ENCODE measurements at regions not wholly inside any gene's neighbourhood (a gene's known extent, or its start where the extent isn't known, plus 50 kb on each side); places are given as distances from the start of the nearest gene placed in this dataset.
A peak's percentile ranks its signal among the peaks of the same experiment; 100 is the strongest.

DNA sequence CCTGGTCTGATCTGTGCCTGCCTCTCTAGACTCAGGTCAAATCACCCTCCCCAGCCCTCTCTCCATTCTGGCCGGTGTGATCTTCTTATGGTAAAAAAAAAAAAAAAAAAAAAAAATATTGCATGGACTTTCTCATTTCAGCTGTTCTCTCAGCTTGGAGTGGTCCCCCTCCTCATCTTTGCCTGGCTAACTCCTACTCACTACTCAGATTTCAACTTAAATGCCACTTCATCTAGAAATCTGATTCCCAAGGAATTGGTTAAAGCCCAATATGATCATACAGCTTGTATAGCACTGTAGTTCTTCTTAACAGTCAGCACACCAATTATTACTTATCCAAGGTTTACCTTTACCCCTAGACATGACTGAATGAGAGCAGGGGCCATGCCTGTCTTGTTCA, 105.9 kb upstream of the CARMIL1 start:
- peaks cover 15 to 26% of the 10 kb centered on the region in 2 donors for H3K4me1 ChIP-seq (ENCODE audit: control insufficient read depth in 2 of 2, insufficient read depth in 2 of 2, low read length in 2 of 2)
- H3K36me3 ChIP-seq (ENCODE audit: control insufficient read depth in 2 of 2, insufficient read depth in 2 of 2, low read length in 2 of 2) = no peaks in the 10 kb centered on the region
- no peak overlapping the region for H3K9ac ChIP-seq (ENCODE audit: low read depth in 1 of 2, low read length in 2 of 2)
- H3K4me3 ChIP-seq (ENCODE audit: low read length in 2 of 2) = no peak overlapping the region
- H3K9me3 ChIP-seq (ENCODE audit: control insufficient read depth in 2 of 2, low read length in 2 of 2) = no peaks in the 10 kb centered on the region
- H3K27ac ChIP-seq (ENCODE audit: low read depth in 2 of 2, low read length in 2 of 2) = peak overlapping the region; percentile 35 to 56
- no peaks in the 10 kb centered on the region for H3K27me3 ChIP-seq (ENCODE audit: control insufficient read depth in 2 of 2, insufficient read depth in 2 of 2, low read length in 2 of 2)

- Histone ChIP-seq H3K4me1 (ENCODE audit: control insufficient read depth in 2 of 2, insufficient read depth in 2 of 2, low read length in 2 of 2) (peaks cover 15 to 23% of the 10 kb centered on the region in 2 donors), H3K9me3 (ENCODE audit: control insufficient read depth in 2 of 2, low read length in 2 of 2) (no peaks in the 10 kb centered on the region), H3K36me3 (ENCODE audit: control insufficient read depth in 2 of 2, insufficient read depth in 2 of 2, low read length in 2 of 2) (no peaks in the 10 kb centered on the region), H3K9ac (ENCODE audit: low read depth in 1 of 2, low read length in 2 of 2) (no peak overlapping the region), H3K27me3 (ENCODE audit: control insufficient read depth in 2 of 2, insufficient read depth in 2 of 2, low read length in 2 of 2) (no peaks in the 10 kb centered on the region), H3K4me3 (ENCODE audit: low read length in 2 of 2) (no peak overlapping the region), H3K27ac (ENCODE audit: low read depth in 2 of 2, low read length in 2 of 2) (peak overlapping the region; percentile 56 to 58)
Measured at GRCh38 chr6:25173951-25174474, 105.2 kb upstream of the CARMIL1 start.

DNA sequence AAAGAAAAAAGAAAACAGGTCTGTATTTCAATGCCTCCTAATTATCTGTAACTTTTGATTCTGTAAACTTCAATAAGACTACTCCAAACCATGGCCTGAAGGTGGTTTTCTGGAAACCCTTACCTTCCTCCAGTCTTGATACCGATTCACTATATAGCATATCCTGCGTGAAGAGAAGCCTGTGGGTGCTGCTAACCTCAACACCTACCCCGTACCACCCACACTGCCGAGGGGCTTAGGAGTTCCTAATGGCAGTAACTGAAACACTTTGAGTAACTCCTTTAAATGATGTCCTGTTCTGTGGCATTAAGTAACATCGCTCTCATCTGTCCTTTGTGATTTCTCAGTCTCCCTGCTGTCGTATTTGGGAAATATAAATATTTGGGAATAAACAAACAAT, 104.5 kb upstream of the CARMIL1 start:
- Histone ChIP-seq H3K27ac (ENCODE audit: low read depth in 2 of 2, low read length in 2 of 2) (peak overlapping the region; percentile 52 to 73), H3K4me1 (ENCODE audit: control insufficient read depth in 2 of 2, insufficient read depth in 2 of 2, low read length in 2 of 2) (peaks cover 15 to 23% of the 10 kb centered on the region in 2 donors)

GRCh38 chr6:25175196-25175595, 104.0 kb upstream of the CARMIL1 start:
- Histone ChIP-seq H3K9me3 (ENCODE audit: control insufficient read depth in 2 of 2, low read length in 2 of 2) (no peaks in the 10 kb centered on the region), H3K27ac (ENCODE audit: low read depth in 2 of 2, low read length in 2 of 2) (peak overlapping the region; percentile 73 to 80), H3K36me3 (ENCODE audit: control insufficient read depth in 2 of 2, insufficient read depth in 2 of 2, low read length in 2 of 2) (no peaks in the 10 kb centered on the region), H3K4me3 (ENCODE audit: low read length in 2 of 2) (no peak overlapping the region), H3K27me3 (ENCODE audit: control insufficient read depth in 2 of 2, insufficient read depth in 2 of 2, low read length in 2 of 2) (no peaks in the 10 kb centered on the region), H3K9ac (ENCODE audit: low read depth in 1 of 2, low read length in 2 of 2) (peak overlapping the region in 1 of 2 donors; percentile 25), H3K4me1 (ENCODE audit: control insufficient read depth in 2 of 2, insufficient read depth in 2 of 2, low read length in 2 of 2) (peaks cover 15 to 23% of the 10 kb centered on the region in 2 donors)

More for the DNA sequence above, 104.5 kb upstream of the CARMIL1 start:
- Histone ChIP-seq H3K27me3 (ENCODE audit: control insufficient read depth in 2 of 2, insufficient read depth in 2 of 2, low read length in 2 of 2) (no peaks in the 10 kb centered on the region), H3K36me3 (ENCODE audit: control insufficient read depth in 2 of 2, insufficient read depth in 2 of 2, low read length in 2 of 2) (no peaks in the 10 kb centered on the region), H3K9me3 (ENCODE audit: control insufficient read depth in 2 of 2, low read length in 2 of 2) (no peaks in the 10 kb centered on the region), H3K9ac (ENCODE audit: low read depth in 1 of 2, low read length in 2 of 2) (no peak overlapping the region), H3K4me3 (ENCODE audit: low read length in 2 of 2) (no peak overlapping the region)

DNA sequence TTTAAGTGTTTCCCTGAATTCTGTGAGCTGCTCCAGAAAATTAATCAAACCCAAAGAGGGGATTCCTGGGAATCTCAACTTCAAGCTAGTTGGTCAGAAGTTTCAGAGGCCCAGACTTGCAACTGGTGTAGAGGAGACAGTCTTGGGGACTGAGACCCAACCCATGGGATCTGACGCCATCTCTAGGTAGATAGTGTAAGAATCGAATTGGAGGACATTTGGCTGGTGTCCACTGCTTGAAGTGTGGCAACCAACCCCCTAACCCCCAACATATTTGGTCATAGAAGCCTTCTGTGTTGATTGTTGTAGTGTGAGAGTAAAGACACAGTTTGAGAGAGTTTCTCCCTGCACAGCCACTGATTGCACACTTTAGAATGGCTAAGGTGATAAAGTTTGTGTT, 103.5 kb upstream of the CARMIL1 start:
- Histone ChIP-seq H3K4me3 (ENCODE audit: low read length in 2 of 2) (no peak overlapping the region), H3K9me3 (ENCODE audit: control insufficient read depth in 2 of 2, low read length in 2 of 2) (no peaks in the 10 kb centered on the region), H3K36me3 (ENCODE audit: control insufficient read depth in 2 of 2, insufficient read depth in 2 of 2, low read length in 2 of 2) (no peaks in the 10 kb centered on the region), H3K27ac (ENCODE audit: low read depth in 2 of 2, low read length in 2 of 2) (peak overlapping the region; percentile 73 to 80), H3K4me1 (ENCODE audit: control insufficient read depth in 2 of 2, insufficient read depth in 2 of 2, low read length in 2 of 2) (peaks cover 15 to 23% of the 10 kb centered on the region in 2 donors), H3K9ac (ENCODE audit: low read depth in 1 of 2, low read length in 2 of 2) (no peak overlapping the region), H3K27me3 (ENCODE audit: control insufficient read depth in 2 of 2, insufficient read depth in 2 of 2, low read length in 2 of 2) (no peaks in the 10 kb centered on the region)

- Histone ChIP-seq H3K4me3 (ENCODE audit: low read length in 2 of 2) (no peak overlapping the region), H3K27ac (ENCODE audit: low read depth in 2 of 2, low read length in 2 of 2) (no peak overlapping the region), H3K9me3 (ENCODE audit: control insufficient read depth in 2 of 2, low read length in 2 of 2) (no peaks in the 10 kb centered on the region), H3K9ac (ENCODE audit: low read depth in 1 of 2, low read length in 2 of 2) (no peak overlapping the region), H3K36me3 (ENCODE audit: control insufficient read depth in 2 of 2, insufficient read depth in 2 of 2, low read length in 2 of 2) (no peaks in the 10 kb centered on the region), H3K27me3 (ENCODE audit: control insufficient read depth in 2 of 2, insufficient read depth in 2 of 2, low read length in 2 of 2) (no peaks in the 10 kb centered on the region), H3K4me1 (ENCODE audit: control insufficient read depth in 2 of 2, insufficient read depth in 2 of 2, low read length in 2 of 2) (peaks cover 15 to 23% of the 10 kb centered on the region in 2 donors)
Measured at GRCh38 chr6:25176466-25176865, 102.7 kb upstream of the CARMIL1 start.

DNA sequence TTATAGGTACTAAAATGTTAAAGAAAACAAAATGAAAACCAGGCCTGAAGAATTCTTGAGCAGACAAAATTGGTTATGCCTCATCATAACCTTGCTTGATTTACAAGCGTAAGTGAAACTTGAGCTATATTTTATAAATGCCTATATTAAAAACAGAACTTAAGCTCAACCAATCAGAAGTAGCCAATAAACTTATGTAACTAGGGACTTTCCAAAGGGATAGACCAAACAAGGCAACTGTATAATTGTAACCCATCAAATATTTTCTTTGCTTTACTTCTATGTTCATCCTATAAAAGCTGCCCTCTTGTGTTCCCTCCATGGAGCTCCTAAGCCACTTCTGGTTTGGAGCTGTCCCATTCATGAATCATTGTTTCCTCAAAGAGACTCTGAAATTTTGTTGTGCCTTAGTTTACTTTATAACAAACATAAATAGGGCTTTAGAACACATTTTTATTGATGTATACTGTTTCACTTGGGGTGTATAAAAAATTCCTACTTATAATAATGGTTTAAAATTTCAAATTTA, 101.6 kb upstream of the CARMIL1 start:
- Histone ChIP-seq H3K4me3 (ENCODE audit: low read length in 2 of 2) (no peak overlapping the region), H3K4me1 (ENCODE audit: control insufficient read depth in 2 of 2, insufficient read depth in 2 of 2, low read length in 2 of 2) (peaks cover 15 to 23% of the 10 kb centered on the region in 2 donors), H3K27ac (ENCODE audit: low read depth in 2 of 2, low read length in 2 of 2) (no peak overlapping the region)

GRCh38 chr6:25178336-25179035, 100.7 kb upstream of the CARMIL1 start:
- Histone ChIP-seq H3K36me3 (ENCODE audit: control insufficient read depth in 2 of 2, insufficient read depth in 2 of 2, low read length in 2 of 2) (no peaks in the 10 kb centered on the region), H3K9me3 (ENCODE audit: control insufficient read depth in 2 of 2, low read length in 2 of 2) (no peaks in the 10 kb centered on the region), H3K4me1 (ENCODE audit: control insufficient read depth in 2 of 2, insufficient read depth in 2 of 2, low read length in 2 of 2) (peaks cover 9 to 20% of the 10 kb centered on the region in 2 donors), H3K9ac (ENCODE audit: low read depth in 1 of 2, low read length in 2 of 2) (no peak overlapping the region), H3K4me3 (ENCODE audit: low read length in 2 of 2) (no peak overlapping the region), H3K27ac (ENCODE audit: low read depth in 2 of 2, low read length in 2 of 2) (peak overlapping the region in 1 of 2 donors; percentile 35), H3K27me3 (ENCODE audit: control insufficient read depth in 2 of 2, insufficient read depth in 2 of 2, low read length in 2 of 2) (no peaks in the 10 kb centered on the region)

More for the DNA sequence above, 101.6 kb upstream of the CARMIL1 start:
- Histone ChIP-seq H3K27me3 (ENCODE audit: control insufficient read depth in 2 of 2, insufficient read depth in 2 of 2, low read length in 2 of 2) (no peaks in the 10 kb centered on the region), H3K9ac (ENCODE audit: low read depth in 1 of 2, low read length in 2 of 2) (no peak overlapping the region), H3K36me3 (ENCODE audit: control insufficient read depth in 2 of 2, insufficient read depth in 2 of 2, low read length in 2 of 2) (no peaks in the 10 kb centered on the region), H3K9me3 (ENCODE audit: control insufficient read depth in 2 of 2, low read length in 2 of 2) (no peaks in the 10 kb centered on the region)

DNA sequence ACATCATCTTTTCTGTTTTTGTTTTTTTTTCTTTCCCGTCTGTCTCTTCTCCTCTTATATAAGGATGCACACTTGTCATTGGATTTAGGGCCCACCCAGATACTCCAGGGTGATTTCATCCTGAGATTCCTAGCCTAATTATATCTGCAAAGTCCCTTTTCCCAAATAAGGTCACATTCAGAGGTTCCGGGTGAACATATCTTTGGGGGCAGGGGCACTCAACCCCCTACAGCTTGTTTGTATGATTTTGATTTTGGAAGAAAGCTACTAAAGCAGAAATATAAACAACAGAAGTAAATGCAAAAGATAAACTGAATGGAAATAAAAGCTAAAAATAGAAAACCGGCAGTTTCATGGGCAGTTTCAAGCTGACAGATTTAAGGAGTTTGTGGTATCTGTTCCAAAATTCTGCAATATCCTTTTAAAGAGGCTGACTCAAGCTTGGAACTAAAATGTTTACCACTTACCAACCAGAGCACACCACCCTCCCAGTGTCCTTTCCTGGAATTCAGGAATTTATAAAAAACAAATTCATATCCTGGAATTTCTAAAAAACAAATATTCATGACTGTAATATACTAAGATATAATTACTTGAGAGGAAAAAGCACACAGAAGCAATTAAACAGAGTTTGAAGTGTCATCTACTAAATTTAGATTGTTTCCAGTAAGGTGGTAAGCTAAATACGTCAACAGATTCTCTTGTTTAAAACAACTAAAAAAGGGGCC, 100.0 kb upstream of the CARMIL1 start:
- Histone ChIP-seq H3K4me1 (ENCODE audit: control insufficient read depth in 2 of 2, insufficient read depth in 2 of 2, low read length in 2 of 2) (peaks cover 6 to 15% of the 10 kb centered on the region in 2 donors), H3K27ac (ENCODE audit: low read depth in 2 of 2, low read length in 2 of 2) (peak overlapping the region in 1 of 2 donors; percentile 35), H3K9ac (ENCODE audit: low read depth in 1 of 2, low read length in 2 of 2) (no peak overlapping the region), H3K36me3 (ENCODE audit: control insufficient read depth in 2 of 2, insufficient read depth in 2 of 2, low read length in 2 of 2) (no peaks in the 10 kb centered on the region), H3K4me3 (ENCODE audit: low read length in 2 of 2) (no peak overlapping the region), H3K27me3 (ENCODE audit: control insufficient read depth in 2 of 2, insufficient read depth in 2 of 2, low read length in 2 of 2) (no peaks in the 10 kb centered on the region), H3K9me3 (ENCODE audit: control insufficient read depth in 2 of 2, low read length in 2 of 2) (no peaks in the 10 kb centered on the region)

All from mucosa of rectum (tissue), 2 donors.